H9 (cell line): ENCODE measurements at regions not wholly inside any gene's neighbourhood (a gene's known extent, or its start where the extent isn't known, plus 50 kb on each side); places are given as distances from the start of the nearest gene placed in this dataset.

Experiments
- DNase-seq: peaks from one replicate; pipeline ENCODE4 v3.0.0-alpha.2; 2017
- H2AFZ ChIP-seq: one replicate; pipeline ENCODE4 v1.6.1; 2013; ENCODE audit warnings: mild to moderate bottlenecking, low read length, control low read depth, moderate library complexity
- H2AK5ac ChIP-seq: 2 replicates; pipeline ENCODE4 v1.6.1; 2013; ENCODE audit warnings: low read length, control low read depth, mixed read lengths; ENCODE audit not compliant: insufficient read length
- H2BK120ac ChIP-seq: one replicate; pipeline ENCODE4 v1.6.1; 2013; ENCODE audit warnings: low read depth, mild to moderate bottlenecking, low read length, control low read depth, inconsistent platforms; ENCODE audit not compliant: poor library complexity, severe bottlenecking
- H2BK12ac ChIP-seq: 2 replicates; pipeline ENCODE4 v1.6.1; 2013; ENCODE audit warnings: low read length, control low read depth, mixed read lengths, low read depth; ENCODE audit not compliant: insufficient read length
- H2BK15ac ChIP-seq: 2 replicates; pipeline ENCODE4 v1.6.1; 2013; ENCODE audit warnings: low read depth, low read length, control low read depth
- H2BK20ac ChIP-seq: one replicate; pipeline ENCODE4 v1.6.1; 2013; ENCODE audit warnings: low read depth, mild to moderate bottlenecking, low read length, control low read depth, inconsistent platforms; ENCODE audit not compliant: poor library complexity, severe bottlenecking
- H2BK5ac ChIP-seq: 2 replicates; pipeline ENCODE4 v1.6.1; 2013; ENCODE audit warnings: low read length, control low read depth, mixed read lengths; ENCODE audit not compliant: insufficient read length
- H3K14ac ChIP-seq: 2 replicates; pipeline ENCODE4 v1.6.1; 2013; ENCODE audit warnings: low read length, control low read depth; ENCODE audit not compliant: insufficient read depth
- H3K18ac ChIP-seq: 2 replicates; pipeline ENCODE4 v1.6.1; 2013; ENCODE audit warnings: low read depth, mild to moderate bottlenecking, mixed read lengths, low read length, control low read depth; ENCODE audit not compliant: insufficient read length
- H3K23ac ChIP-seq: 2 replicates; pipeline ENCODE4 v1.6.1; 2013; ENCODE audit warnings: low read length, control low read depth, mixed read lengths, low read depth; ENCODE audit not compliant: insufficient read length
- H3K23me2 ChIP-seq: 2 replicates; pipeline ENCODE4 v1.6.1; 2013; ENCODE audit warnings: low read depth, mild to moderate bottlenecking, mixed read lengths, low read length, control low read depth; ENCODE audit not compliant: insufficient read length, poor library complexity, severe bottlenecking
- H3K27ac ChIP-seq: 2 replicates; pipeline ENCODE4 v1.5.1; 2013; ENCODE audit warnings: low read length, control low read depth, mixed read lengths, low read depth; ENCODE audit not compliant: insufficient read length
- H3K27me3 ChIP-seq: 2 replicates; pipeline ENCODE4 v1.6.1; 2013; ENCODE audit warnings: low read length, control low read depth, inconsistent platforms; ENCODE audit not compliant: insufficient read depth
- H3K4ac ChIP-seq: 2 replicates; pipeline ENCODE4 v1.6.1; 2013; ENCODE audit warnings: low read depth, mild to moderate bottlenecking, control low read depth, inconsistent platforms, low read length, moderate library complexity
- H3K4me1 ChIP-seq: 2 replicates; pipeline ENCODE4 v1.6.1; 2013; ENCODE audit warnings: low read length, control low read depth, inconsistent platforms; ENCODE audit not compliant: insufficient read depth
- H3K4me2 ChIP-seq: 2 replicates; pipeline ENCODE4 v1.6.1; 2013; ENCODE audit warnings: low read length, control low read depth, mixed read lengths; ENCODE audit not compliant: insufficient read length, insufficient read depth
- H3K56ac ChIP-seq: 2 replicates; pipeline ENCODE4 v1.6.1; 2013; ENCODE audit warnings: low read depth, mild to moderate bottlenecking, mixed read lengths, low read length, control low read depth; ENCODE audit not compliant: insufficient read length
- H3K79me1 ChIP-seq: 2 replicates; pipeline ENCODE4 v1.6.1; 2013; ENCODE audit warnings: low read depth, mild to moderate bottlenecking, moderate library complexity, low read length, control low read depth, inconsistent platforms; ENCODE audit not compliant: insufficient read depth, poor library complexity, severe bottlenecking
- H3K79me2 ChIP-seq: 2 replicates; pipeline ENCODE4 v1.6.1; 2013; ENCODE audit warnings: low read length, control low read depth, inconsistent platforms; ENCODE audit not compliant: insufficient read depth
- H3K9ac ChIP-seq: 2 replicates; pipeline ENCODE4 v1.6.1; 2013; ENCODE audit warnings: low read length, control low read depth, mixed read lengths; ENCODE audit not compliant: insufficient read length; ENCODE audit errors: extremely low read depth
- H3K9me3 ChIP-seq: one replicate; pipeline ENCODE4 v1.6.1; 2013; ENCODE audit warnings: low read depth, low read length, inconsistent platforms; ENCODE audit not compliant: control insufficient read depth
- H3T11ph ChIP-seq: one replicate; pipeline ENCODE4 v1.6.1; 2013; ENCODE audit warnings: mild to moderate bottlenecking, low read length, control low read depth, inconsistent platforms
- H4K20me1 ChIP-seq: one replicate; pipeline ENCODE4 v1.6.1; 2013; ENCODE audit not compliant: control insufficient read depth, insufficient read length, insufficient read depth
- H4K5ac ChIP-seq: 2 replicates; pipeline ENCODE4 v1.6.1; 2013; ENCODE audit warnings: low read depth, mild to moderate bottlenecking, mixed read lengths, low read length, control low read depth; ENCODE audit not compliant: insufficient read length
- H4K8ac ChIP-seq: replicated peaks from 2 replicates; pipeline ENCODE4 v1.6.1; 2013; ENCODE audit warnings: low read length, control low read depth, mixed read lengths, low read depth; ENCODE audit not compliant: insufficient read length
- H4K91ac ChIP-seq: 2 replicates; pipeline ENCODE4 v1.6.1; 2013; ENCODE audit warnings: low read depth, mild to moderate bottlenecking, moderate library complexity, mixed read lengths, low read length, control low read depth; ENCODE audit not compliant: insufficient read length
- H3K27ac Mint-ChIP-seq, 3 experiments: 2 replicates in 2 of 3; 3 replicates in 1 of 3; pipeline ENCODE4 v1.8.0; 2020 to 2021; ENCODE audit warnings: mixed read lengths in 3 of 3, mild to moderate bottlenecking in 1 of 3, moderate library complexity in 1 of 3
- H3K27me3 Mint-ChIP-seq: 2 replicates; pipeline ENCODE4 v1.8.0; 2021; ENCODE audit warnings: low read depth, mild to moderate bottlenecking, moderate library complexity, mixed read lengths
- H3K36me3 Mint-ChIP-seq, 3 experiments: 2 replicates in 2 of 3; 3 replicates in 1 of 3; pipeline ENCODE4 v1.8.0; 2020 to 2021; ENCODE audit warnings: low read depth in 3 of 3, mixed read lengths in 3 of 3; ENCODE audit not compliant: insufficient read depth in 1 of 3
- H3K4me1 Mint-ChIP-seq, 2 experiments: 2 replicates each; pipeline ENCODE4 v1.8.0; 2020; ENCODE audit warnings: mixed read lengths in 2 of 2
- H3K4me3 Mint-ChIP-seq, 2 experiments: 2 replicates in 1 of 2; 3 replicates in 1 of 2; pipeline ENCODE4 v1.8.0; 2020 to 2021; ENCODE audit warnings: mild to moderate bottlenecking in 2 of 2, mixed read lengths in 2 of 2, moderate library complexity in 1 of 2
- H3K9me3 Mint-ChIP-seq, 2 experiments: 2 replicates in 1 of 2; 3 replicates in 1 of 2; pipeline ENCODE4 v1.8.0; 2020; ENCODE audit warnings: mild to moderate bottlenecking in 2 of 2, mixed read lengths in 2 of 2, moderate library complexity in 1 of 2
- WGBS: extraction: QIAGEN DNeasy Blood & Tissue Kit; methylation state at CpG from one replicate; pipeline ENCODE4 v1.1.7; 2013; ENCODE audit warnings: missing lambda C conversion rate, low lambda C conversion rate, mixed read lengths; ENCODE audit not compliant: insufficient read length; ENCODE audit errors: extremely low coverage; 5-methylcytosine and 5-hydroxymethylcytosine counted together
- TF ChIP-seq, protein P1 (sequence below): fragments of 200-600 bp; sonication (generic); conservative IDR thresholded peaks from 3 replicates; pipeline ENCODE4 v1.8.0; 2021; ENCODE audit warnings: antibody characterized with exemption, mild to moderate bottlenecking

DNA sequence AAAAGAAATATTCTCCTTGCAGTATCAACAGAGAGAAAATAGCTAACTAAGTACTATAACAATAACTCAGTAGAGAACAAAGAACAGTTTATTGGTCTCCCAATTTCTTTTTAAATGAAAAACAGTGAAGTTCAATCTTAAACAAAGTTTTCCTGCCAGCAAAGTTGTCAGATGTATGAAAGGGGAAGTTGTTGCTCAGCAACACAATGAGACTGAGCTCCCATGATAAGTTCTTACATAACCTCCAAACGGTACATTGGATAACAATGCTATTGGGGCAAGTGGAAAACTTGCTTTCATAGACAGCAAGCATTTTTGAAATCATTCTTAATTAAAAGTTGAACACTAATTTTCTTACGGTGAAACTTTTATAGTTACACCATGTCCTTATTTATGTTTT lies 94.9 kb downstream of the ALG10B start:
- no peak overlapping the region for H3K4me2 ChIP-seq
- no peak overlapping the region for H3K4me3 Mint-ChIP-seq

More for the DNA sequence above, 94.9 kb downstream of the ALG10B start:
- Mint-ChIP-seq H3K27me3 (no peaks in the 10 kb centered on the region), H3K9me3 (no peaks in the 10 kb centered on the region), H3K36me3 (no peaks in the 10 kb centered on the region; a peak in 1 of 7 replicates), H3K27ac (no peak overlapping the region), H3K4me1 (peaks cover 25 to 30% of the 10 kb centered on the region in 2 experiments)
- Histone ChIP-seq H3K79me1 (no peaks in the 10 kb centered on the region), H2BK12ac (no peak overlapping the region), H4K8ac (no peak overlapping the region), H2AFZ (no peak overlapping the region), H3K18ac (no peak overlapping the region), H2AK5ac (no peak overlapping the region), H3K23me2 (no peaks in the 10 kb centered on the region), H2BK5ac (no peak overlapping the region), H3T11ph (no peak overlapping the region), H2BK120ac (no peak overlapping the region), H2BK20ac (no peak overlapping the region), H3K14ac (no peak overlapping the region), H3K4ac (no peak overlapping the region), H2BK15ac (no peak overlapping the region), H4K20me1 (no peaks in the 10 kb centered on the region), H3K27ac (no peak overlapping the region), H3K23ac (no peak overlapping the region), H3K9ac (no peak overlapping the region), H4K91ac (no peak overlapping the region), H4K5ac (no peak overlapping the region), H3K56ac (no peak overlapping the region), H3K27me3 (no peaks in the 10 kb centered on the region), H3K9me3 (no peaks in the 10 kb centered on the region), H3K79me2 (no peaks in the 10 kb centered on the region), H3K4me1 (no peaks in the 10 kb centered on the region; the same call in 1 of the 2 replicates)
- no CpG with 5 or more reads among the region's 2 CpGs for WGBS
- no peak for DNase-seq
- TF ChIP-seq, protein P1, sequence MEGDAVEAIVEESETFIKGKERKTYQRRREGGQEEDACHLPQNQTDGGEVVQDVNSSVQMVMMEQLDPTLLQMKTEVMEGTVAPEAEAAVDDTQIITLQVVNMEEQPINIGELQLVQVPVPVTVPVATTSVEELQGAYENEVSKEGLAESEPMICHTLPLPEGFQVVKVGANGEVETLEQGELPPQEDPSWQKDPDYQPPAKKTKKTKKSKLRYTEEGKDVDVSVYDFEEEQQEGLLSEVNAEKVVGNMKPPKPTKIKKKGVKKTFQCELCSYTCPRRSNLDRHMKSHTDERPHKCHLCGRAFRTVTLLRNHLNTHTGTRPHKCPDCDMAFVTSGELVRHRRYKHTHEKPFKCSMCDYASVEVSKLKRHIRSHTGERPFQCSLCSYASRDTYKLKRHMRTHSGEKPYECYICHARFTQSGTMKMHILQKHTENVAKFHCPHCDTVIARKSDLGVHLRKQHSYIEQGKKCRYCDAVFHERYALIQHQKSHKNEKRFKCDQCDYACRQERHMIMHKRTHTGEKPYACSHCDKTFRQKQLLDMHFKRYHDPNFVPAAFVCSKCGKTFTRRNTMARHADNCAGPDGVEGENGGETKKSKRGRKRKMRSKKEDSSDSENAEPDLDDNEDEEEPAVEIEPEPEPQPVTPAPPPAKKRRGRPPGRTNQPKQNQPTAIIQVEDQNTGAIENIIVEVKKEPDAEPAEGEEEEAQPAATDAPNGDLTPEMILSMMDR = no peak
